Right lobe of liver (tissue), 4 donors: ENCODE measurements at regions not wholly inside any gene's neighbourhood (a gene's known extent, or its start where the extent isn't known, plus 50 kb on each side); places are given as distances from the start of the nearest gene placed in this dataset.

Experiments
- CTCF ChIP-seq, 4 donors: fragments of 200-600 bp in 3 of 4; fragments of 450-650 bp in 1 of 4; IDR thresholded peaks; one replicate each; pipeline versions ENCODE4 v1.5.1 to v1.8.0; 2016 to 2022; ENCODE audit warnings: antibody characterized with exemption in 4 of 4, mild to moderate bottlenecking in 2 of 4
- POLR2A ChIP-seq: fragments of 450-650 bp; IDR thresholded peaks from one replicate; pipeline ENCODE4 v1.6.1; 2017; ENCODE audit warnings: antibody characterized with exemption, mild to moderate bottlenecking
- donor health status: DM: no; HTN: no; CAD: no.
- donor health status: DM: no; HTN: no; CAD: no.
- donor health status: DM: no; HTN: yes; CAD: no.

GRCh38 chr6:74071214-74071613, 375.2 kb downstream of the CD109 start:
- TF ChIP-seq CTCF (IDR thresholded peaks at IDR 0.05) (no peak), POLR2A (no peak)
